GM21423 (cell line): ENCODE measurements at regions not wholly inside any gene's neighbourhood (a gene's known extent, or its start where the extent isn't known, plus 50 kb on each side); places are given as distances from the start of the nearest gene placed in this dataset.
A peak's percentile ranks its signal among the peaks of the same experiment; 100 is the strongest.
"Not testable (repeated sequence)": the region's sequence is repeated elsewhere in the genome, so short reads cannot be mapped to it uniquely, and the experiment has no call there.

Experiments
- ATAC-seq: cut with Tn5 transposase; IDR thresholded peaks from one replicate; pipeline ENCODE4 v1.9.1; 2021; ENCODE audit warnings: mild to moderate bottlenecking, moderate library complexity; ENCODE audit not compliant: unreplicated experiment

GRCh38 chr16:82302042-82302727, 132.2 kb upstream of the MPHOSPH6 start:
- no peak for ATAC-seq

- no peak for ATAC-seq
Observed at GRCh38 chr16:82301146-82301755, 131.2 kb upstream of the MPHOSPH6 start.

- ATAC-seq = no peak
Observed at GRCh38 chr16:82300374-82300951, 130.4 kb upstream of the MPHOSPH6 start.

GRCh38 chr16:82298472-82298871, 128.4 kb upstream of the MPHOSPH6 start:
- no peak for ATAC-seq

- no peak for ATAC-seq
Observed at GRCh38 chr16:82295290-82296201, 125.5 kb upstream of the MPHOSPH6 start.

- no peak for ATAC-seq
Observed at GRCh38 chr16:82293671-82294070, 123.6 kb upstream of the MPHOSPH6 start.

GRCh38 chr16:82287937-82288336, 117.9 kb upstream of the MPHOSPH6 start:
- no peak for ATAC-seq

- ATAC-seq = no peak
Observed at GRCh38 chr16:82282662-82283061, 112.6 kb upstream of the MPHOSPH6 start.

GRCh38 chr16:82281544-82281943, 111.5 kb upstream of the MPHOSPH6 start:
- no peak for ATAC-seq

- no peak for ATAC-seq
Observed at GRCh38 chr16:82280867-82281266, 110.8 kb upstream of the MPHOSPH6 start.

GRCh38 chr16:82275349-82275748, 105.3 kb upstream of the MPHOSPH6 start:
- ATAC-seq = not testable (repeated sequence)

- no peak for ATAC-seq
Observed at GRCh38 chr16:82271636-82272035, 101.6 kb upstream of the MPHOSPH6 start.

- ATAC-seq = not testable (repeated sequence)
Observed at GRCh38 chr16:82267675-82268074, 97.7 kb upstream of the MPHOSPH6 start.

- ATAC-seq = no peak
Observed at GRCh38 chr16:82265809-82266208, 95.8 kb upstream of the MPHOSPH6 start.

- no peak for ATAC-seq
Observed at GRCh38 chr16:82264756-82265155, 94.7 kb upstream of the MPHOSPH6 start.

- ATAC-seq = peak; percentile 70
Observed at GRCh38 chr16:82263521-82264143, 93.6 kb upstream of the MPHOSPH6 start.

- no peak for ATAC-seq
Observed at GRCh38 chr16:82262244-82262643, 92.2 kb upstream of the MPHOSPH6 start.

- no peak for ATAC-seq
Observed at GRCh38 chr16:82260212-82260795, 90.3 kb upstream of the MPHOSPH6 start.

- no peak for ATAC-seq
Observed at GRCh38 chr16:82259731-82260130, 89.7 kb upstream of the MPHOSPH6 start.

GRCh38 chr16:82257990-82258389, 88.0 kb upstream of the MPHOSPH6 start:
- no peak for ATAC-seq
